ENCODE measurements at regions not wholly inside any gene's neighbourhood (a gene's known extent, or its start where the extent isn't known, plus 50 kb on each side); places are given as distances from the start of the nearest gene placed in this dataset.
A peak's percentile ranks its signal among the peaks of the same experiment; 100 is the strongest.

DNA sequence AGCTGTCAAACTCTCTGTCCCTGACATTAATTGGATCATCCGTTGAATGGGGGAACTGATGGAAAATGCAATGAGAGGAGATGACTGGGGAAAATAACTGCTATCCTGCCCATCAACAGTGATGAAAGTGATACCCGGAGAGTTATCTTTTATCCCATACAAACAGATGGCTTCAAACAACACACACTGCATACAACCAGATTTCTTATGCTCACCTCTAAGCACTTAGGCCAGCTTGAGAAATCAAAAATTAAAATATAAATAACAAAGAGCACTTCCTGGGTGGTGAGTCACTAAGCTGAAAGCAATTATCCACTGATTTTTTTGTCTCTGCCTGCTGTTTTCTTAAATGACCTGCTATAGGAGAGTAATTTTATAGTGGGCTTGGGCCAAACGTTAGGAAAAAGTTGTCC is 237.6 kb upstream of the RGPD4 start:
- peak; percentile 80 for DNase-seq

DNA sequence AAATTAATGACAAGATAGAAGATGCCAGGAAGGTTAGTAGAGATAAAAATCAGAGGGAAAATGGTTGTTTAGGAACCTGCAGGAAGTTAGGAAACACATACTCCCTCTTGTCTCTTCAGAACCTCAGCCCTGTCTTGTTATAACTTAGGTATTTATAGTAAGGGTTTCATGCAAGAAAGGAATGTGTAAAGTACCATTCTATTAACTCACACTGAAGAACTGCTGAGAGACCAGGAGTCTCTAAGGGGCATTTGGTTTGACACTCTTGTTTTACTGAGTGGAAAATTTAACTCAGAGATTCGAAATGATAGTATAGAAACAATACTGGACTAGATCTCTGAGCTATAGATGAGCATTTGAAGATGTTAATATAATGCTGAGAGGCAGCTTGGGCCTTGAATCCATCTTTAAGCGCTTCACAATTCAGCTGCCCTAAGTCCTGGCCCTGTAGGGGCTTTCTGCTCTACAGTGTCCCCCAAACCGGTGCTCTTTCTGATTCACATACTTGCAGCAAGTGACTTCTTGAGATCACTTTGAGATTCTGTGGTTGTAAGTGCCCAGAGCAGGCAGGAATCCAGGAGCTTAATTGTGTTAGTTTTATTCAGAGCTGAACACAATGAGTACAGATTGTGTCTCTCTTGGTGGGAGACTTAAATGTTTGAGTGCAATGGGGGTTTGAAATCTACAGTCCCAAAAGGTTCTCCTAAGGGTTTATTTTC is 235.0 kb upstream of the RGPD4 start:
- no peak for DNase-seq

DNA sequence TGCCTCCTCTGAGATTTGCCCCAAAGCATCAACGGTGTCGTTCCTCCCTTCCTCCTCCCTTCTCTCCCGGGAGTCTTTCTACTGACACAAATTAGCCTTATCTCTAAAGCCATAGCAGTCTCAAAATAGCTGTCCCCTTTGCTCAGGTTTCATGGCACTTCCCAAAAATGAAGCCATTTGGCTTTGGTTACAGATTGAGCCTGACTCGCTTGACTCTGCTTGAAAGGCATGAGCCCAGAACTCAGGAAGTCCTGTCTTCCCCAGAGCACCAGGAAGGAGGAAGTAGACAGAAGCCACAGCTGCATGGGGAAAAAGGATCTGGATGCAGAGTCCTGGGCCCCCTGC is 234.4 kb upstream of the RGPD4 start:
- no peak for DNase-seq

DNA sequence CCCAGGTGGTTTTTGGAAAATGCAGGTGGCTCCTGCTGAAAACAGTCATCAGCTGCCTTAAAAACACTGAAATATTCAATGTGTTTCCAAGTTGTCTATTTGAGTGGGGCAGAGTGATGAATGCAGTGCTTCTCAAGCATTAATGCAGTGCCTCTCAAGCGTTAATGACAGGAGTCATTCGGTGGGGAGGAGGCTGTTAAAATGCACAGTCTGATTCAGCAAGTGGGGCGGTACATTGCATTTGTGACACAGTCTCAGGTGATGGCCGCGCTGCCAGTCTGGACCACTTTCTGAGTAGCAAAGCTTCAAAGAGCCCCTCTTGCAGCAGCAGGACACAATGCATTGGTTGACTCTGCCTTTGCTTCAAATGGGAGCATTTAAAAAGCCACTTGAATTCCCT is 231.4 kb upstream of the RGPD4 start:
- no peak for DNase-seq

DNA sequence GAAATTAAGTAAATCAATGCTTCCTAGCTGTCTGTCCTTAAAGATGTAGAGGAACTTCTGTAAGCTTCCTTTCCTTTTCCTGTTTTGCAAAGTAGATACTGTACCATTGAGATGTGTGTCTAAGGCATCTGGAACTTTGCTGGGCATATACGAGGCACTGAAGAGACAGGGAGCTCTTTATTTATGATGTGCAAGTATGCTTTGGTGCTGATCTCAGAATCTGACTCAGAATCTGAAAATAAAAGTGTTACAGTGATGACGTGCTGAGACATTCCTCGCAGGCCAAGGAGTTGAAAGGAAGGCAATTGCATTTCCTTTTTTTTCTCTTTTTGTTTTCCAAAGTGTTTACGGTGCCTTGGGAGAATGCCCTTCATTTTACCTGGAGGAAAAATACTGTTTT is 230.9 kb upstream of the RGPD4 start:
- no peak for DNase-seq

DNA sequence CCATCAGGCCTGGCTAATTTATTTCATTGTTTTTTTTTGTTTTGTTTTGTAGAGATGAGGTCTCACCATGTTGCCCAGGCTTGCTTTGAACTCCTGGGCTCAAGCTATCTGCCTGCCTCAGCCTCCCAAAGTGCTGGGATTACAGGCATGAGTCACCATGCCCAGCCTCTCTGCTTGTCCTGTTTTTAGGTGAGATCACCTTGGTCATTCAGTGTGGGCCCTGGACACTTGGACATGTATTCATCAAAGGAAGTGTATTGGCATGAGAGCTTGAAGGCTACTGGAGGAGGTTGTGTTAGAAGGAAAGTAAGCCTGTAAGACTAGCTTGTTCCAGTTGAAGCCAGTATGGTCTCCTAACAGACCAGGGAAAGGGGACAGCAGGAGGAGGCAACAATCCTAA is 229.2 kb upstream of the RGPD4 start:
- DNase-seq: no peak

DNA sequence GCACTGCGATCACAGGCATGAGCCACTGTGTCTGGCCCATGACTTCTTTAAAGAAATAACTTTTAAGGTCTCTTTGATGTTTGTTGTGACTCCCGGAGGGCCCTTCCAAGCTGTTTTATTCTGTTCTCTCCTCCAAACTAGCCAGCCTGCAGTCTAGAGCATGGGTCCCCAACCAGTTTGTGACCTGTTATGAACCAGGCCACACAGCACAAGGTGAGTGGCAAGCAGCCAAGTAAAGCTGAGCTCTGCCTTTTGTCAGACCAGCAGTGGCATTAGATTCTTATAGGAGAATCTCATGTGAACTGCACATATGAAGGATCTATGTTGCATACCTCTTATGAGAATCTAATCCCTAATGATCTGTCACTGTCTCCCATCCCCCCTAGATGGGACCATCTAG is 223.9 kb upstream of the RGPD4 start:
- no peak for DNase-seq

DNA sequence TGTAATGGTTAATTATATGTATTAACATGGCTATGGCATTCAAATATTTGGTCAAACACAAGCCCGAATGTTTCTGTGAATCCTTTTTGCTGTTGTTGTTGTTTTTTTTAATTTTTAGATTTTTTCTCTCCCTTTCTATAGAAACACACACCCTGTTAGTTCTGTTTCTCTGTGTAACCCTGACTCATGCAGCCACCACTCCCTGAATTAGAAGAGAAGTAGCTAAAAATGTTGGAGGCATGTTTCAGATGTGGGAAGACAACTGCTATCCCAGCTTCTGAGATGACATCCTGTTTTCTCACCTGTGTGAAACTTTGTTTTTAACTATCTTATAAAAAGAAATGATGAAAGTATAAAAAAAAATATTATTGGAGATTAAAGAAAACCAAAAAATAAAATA is 219.6 kb upstream of the RGPD4 start:
- no peak for DNase-seq

DNA sequence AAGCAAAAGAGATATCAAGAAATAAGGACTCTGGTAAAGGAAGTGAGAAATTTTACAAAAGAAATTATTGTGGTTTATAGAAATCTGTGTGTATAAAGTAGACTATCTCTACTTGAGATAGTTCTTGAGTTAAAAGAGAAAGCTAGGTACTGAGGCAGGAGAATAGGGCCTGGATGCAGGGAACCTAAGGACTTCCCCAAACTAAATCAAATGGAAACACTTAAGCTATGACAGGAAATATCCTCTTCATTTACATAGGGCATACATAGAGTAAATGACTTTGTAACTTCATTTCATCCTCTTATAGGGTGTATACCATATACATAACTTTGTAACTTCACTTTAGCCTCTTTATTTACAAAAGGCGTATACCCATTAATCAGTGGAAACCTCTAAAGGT is 219.2 kb upstream of the RGPD4 start:
- DNase-seq: no peak

DNA sequence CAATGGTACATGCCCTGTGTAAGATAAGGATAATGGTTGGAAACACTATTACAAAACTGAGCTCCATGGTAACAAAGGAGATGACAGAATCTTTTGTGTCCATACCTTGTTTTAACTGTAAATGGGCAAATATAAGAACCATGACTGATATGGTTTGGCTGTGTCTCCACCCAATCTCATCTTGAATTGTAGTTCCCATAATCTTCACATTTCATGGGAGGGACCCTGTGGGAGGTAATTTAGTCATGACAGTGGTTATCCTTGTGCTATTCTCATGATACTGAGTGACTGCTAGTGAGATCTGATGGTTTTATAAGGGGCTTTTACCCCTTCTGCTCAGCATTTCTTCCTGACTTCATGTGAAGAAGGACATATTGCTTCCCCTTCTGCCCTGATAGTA is 211.7 kb upstream of the RGPD4 start:
- DNase-seq: no peak

DNA sequence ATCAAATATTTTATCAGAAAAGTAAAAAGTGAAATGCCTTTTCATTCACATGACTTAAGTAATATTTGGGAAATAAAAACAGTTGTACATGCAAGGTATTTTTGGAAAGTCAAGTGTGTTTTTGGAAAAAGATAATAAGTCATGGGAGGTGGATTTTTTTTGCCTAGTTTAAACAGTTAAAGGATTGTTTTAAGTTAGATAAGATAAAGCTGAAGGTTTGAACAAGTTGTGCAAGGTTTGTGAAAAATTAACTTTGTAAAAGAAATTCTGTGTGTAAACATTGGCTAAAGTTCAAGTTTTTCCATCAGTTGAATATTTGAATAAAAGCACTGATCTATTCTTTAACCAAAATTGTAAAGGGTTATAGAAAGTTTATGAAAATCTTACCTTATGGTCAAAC is 207.9 kb upstream of the RGPD4 start:
- DNase-seq: no peak

DNA sequence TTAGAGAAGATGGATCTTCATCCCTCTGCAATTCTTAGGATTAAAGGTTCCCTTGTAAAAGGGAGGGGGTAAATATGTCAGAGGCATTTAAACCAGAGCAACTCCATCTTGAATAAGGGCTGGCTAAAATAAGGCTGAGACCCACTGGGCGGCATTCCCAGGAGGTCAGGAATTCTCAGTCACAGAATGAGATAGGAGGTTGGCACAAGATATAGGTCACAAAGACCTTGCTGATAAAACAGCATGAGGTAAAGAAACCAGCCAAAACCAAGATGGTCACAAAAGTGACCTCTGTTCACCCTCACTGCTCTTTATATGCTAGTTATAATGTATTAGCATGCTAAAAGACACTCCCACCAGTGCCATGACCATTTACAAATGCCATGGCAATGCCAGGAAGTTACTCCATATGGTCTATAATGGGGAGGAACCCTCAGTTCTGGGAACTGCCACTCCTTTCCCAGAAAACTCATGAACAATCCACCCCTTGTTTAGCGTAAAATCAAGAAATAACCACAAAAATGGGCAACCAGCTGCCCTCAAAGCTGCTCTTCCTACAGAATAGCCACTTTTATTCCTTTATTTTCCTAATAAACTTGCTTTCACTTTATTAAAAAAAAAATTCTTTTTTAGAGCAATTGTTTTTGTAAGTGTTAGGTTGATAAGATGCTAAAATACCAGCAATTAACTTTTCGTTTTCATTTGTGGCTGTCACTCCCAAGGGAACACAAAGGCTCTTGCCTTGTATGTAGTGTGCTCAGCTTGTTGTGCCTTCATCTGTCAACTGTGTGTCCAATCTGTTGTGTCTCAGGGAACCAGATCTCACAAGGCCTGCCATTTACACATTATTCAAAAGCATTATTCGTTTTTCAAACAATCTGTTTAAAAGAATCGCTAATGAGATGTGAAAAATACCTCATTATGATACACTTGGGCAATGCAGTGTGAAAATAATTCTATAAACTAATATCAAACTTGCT is 205.2 kb upstream of the RGPD4 start:
- DNase-seq: no peak

DNA sequence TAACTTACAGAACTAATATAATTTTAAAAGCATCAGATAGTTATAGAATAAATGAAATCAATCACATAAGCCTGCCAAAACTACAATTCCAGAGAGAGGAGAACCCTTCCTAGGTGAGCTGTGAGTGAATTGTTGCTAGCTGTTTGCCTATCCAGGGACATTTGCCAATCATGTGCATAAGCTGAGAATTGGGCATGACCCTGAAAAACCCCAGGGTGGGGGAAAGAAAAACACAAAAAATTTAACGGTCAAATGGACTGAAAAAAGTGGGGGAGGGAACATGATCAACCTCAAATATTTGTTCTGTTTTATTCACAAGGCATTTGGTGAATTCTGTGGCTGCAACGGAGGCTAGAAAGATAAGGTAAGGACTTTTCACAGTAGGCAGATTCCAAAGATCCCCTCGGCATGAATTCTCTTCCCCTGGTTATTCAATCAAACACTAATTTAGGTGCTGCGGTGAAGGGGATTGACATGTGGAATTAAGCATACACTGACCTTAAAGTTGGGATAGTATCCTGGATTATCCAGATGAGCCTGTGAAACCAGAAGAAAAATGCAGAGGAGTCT is 203.9 kb upstream of the RGPD4 start:
- DNase-seq: no peak

DNA sequence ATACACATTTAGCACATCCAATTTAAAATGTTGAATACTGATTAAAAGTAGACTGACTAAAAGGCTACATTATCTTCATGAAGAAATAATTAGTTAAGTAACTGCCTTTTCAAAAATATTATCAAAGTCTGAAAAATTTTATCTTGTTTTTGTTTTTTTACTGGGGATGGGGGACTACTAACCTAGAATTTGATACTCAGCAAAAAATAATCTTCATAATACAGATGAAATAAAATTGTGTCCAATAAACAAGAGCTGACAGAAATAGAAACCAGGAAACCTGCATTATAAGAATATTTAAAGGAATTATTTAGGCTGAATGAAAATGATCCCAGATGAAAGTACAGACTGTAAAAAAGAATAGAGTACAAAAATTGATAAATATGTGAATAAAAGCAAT is 200.7 kb upstream of the RGPD4 start:
- no peak for DNase-seq

DNA sequence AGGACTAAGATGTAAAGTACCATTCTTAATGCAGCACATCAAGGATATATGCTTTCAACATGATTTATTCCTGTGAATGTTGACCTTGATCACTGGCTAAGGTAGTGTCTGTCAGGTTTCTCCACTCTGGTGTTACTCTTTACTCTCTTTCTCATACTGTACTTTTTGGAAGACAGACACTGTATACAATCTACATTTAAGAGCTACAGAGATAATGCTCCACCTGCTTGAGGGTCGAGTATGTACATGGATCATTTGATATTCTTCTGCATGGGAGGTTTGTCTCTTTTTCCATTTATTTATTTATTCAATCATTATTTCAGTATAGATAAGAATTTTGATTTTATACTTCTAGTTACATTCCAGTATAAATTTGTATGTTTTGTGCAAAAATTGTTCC is 199.5 kb upstream of the RGPD4 start:
- DNase-seq: no peak

DNA sequence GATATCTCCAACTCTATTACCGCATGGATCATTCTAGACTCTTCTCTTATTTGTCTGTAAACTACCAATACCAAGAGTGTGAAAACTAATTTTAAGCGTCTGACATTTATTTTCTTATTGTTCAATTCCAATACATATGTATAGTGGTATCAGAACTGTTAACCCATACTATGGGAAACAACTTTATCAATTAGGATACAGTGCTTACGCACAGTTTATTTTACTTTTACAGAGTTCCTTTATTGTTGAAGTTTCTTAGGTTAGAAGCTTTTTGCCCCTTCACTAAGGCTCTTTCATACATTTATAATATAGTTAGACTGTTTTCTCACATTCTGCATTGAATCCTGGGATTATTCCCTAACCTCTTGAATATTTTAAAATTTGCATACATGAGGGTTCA is 198.8 kb upstream of the RGPD4 start:
- DNase-seq: no peak

DNA sequence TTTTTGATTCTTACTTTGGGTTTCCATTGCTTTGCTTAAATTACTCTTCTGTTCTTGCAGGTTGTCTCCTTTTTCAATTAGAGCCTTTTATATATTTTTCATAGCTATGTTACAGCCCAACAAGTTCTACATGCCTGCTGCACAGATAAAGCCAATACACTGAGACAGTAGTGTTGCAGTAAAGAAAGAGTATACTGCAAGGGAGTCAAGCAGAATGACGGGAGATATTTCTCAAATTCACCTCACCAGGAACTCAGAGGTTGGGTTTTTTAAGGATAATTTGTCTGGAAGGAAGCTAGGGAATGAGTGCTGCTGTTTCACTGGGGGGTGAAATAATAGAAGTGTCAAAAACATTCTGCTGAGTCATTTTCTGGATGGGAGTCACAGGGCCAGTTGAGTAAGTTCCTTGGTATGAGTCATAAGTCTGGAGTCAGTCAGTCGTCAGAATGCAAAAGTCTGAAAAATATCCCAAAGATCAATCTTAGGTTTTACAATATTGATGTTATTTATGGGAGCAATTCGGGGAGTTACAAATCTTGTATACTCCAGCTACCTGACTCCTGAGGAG is 193.0 kb upstream of the RGPD4 start:
- no peak for DNase-seq

DNA sequence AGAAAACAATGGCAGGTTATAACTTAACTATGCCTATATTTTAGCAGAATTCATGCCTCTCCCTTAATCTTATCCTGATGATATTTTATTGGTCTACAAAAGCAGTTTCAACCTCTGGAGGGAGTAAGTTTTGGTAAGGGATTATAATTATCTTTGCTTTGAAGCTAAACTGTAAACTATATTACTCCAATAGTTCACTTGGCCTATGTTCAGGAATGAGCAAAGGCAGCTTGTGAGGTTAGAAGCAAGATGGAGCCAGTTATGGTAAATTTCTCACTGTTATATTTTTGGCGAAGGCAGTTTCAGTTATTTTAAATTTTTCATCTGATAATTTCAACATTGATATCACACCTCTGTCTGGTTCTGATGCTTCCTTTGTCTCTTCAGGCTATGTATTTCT is 192.5 kb upstream of the RGPD4 start:
- no peak for DNase-seq

DNA sequence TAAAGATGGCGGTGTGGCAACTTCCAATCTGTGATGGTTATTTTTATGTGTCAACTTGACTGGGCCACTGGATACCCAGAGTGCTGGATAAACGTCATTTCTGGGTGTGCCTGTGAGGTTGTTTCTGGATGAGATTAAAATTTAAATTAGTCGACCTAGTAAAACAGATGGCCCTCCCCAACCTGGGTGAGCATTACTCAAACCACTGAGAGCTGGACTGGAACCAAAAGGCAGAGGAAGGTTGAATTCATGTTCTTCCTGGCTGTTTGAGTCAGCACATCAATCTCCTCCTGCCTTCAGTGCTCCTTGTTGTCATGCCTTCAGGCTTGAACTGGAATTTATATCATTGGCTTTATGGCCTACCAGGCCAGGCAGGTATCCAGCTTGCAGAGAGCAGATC is 190.8 kb upstream of the RGPD4 start:
- DNase-seq: no peak

DNA sequence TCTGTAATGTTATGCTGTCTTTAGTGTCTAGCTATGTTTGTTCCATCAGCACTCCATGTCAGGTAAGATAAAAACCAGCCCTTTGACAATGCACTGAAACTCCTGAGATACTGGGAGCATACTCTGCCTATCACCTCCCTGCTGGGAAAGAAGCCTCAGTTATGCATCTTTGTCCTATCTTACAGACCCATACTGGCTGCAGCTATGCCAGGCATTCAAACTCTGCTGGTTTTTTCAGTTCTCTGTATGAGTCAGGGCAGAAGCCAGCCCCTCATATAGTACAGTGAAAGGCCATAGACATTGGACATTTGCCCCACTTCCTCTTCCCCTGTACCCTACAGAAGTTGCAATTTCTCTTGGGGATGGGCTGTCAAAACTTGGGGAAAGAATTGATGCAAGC is 181.1 kb upstream of the RGPD4 start:
- DNase-seq: no peak

DNA sequence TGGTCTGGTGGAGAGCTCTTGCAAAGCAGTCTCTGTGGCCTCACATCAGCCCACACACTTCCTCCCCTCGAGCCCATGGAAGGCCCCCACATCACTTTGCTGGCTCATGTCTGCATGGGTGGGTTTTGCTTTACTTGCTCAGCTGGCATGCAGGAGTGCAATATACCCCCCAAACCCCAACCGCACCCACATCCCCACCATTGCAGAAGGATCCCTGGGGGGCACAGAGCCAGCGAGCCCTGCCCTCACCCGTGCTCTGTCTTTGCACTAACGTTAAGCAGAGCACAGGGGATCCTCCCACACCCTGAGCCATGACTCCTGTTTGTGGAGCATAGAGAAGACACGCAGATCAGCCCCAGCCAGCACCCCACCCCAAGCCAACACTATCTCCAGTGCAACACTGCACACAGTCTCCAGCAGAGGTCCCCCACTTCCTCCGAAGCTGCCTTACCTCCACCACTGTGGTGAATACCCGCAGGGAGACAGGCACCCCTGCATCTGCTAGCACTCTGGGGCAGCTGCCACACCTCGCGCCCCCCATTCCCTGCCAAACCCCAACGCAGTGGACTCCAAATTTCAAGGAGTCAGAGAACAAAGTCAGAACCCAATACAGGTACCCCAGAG is 177.8 kb upstream of the RGPD4 start:
- no peak for DNase-seq

DNA sequence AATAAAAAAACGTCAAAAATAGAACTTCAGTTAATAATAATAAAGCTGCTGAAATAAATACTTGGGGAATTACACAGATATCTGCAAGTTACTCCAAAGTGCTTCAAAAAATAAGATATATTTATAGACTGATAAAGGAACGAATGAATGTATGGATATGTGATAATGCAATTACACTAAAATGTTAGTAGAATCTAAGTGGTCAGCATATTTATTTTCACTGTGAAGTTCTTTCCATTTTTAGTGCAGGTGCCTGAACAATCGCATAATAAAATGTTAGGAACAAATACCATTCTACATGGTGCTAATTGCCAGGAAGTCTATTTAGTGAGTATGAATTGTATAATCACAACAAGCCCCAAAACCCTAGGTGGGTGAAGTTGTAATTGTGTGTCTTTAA is 169.6 kb upstream of the RGPD4 start:
- DNase-seq: no peak

DNA sequence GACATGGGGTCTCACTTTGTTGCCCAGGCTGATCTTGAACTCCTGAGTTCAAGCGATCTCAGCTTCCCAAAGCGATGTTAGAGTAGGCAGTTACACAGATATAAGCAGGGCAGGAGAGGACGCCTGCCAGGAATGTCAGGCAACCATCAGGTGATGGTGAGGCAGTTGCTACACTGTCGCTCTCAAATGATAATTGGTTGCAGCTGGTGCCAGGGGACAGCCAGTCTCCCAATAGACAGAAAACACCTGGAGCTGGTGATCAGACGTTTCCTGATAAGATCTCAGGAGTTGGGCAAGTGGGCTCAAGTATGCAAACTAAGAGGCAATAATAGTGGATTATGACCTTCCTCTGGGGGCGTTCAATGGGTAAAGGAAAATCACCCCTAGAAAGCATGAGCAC is 163.1 kb upstream of the RGPD4 start:
- no peak for DNase-seq

Data from NCI-H524 treated with DMSO at 0.1 percent for 48 hours (cell line).